ENCODE measurements at regions not wholly inside any gene's neighbourhood (a gene's known extent, or its start where the extent isn't known, plus 50 kb on each side); places are given as distances from the start of the nearest gene placed in this dataset.
"Not testable (repeated sequence)": the region's sequence is repeated elsewhere in the genome, so short reads cannot be mapped to it uniquely, and the experiment has no call there.

DNA sequence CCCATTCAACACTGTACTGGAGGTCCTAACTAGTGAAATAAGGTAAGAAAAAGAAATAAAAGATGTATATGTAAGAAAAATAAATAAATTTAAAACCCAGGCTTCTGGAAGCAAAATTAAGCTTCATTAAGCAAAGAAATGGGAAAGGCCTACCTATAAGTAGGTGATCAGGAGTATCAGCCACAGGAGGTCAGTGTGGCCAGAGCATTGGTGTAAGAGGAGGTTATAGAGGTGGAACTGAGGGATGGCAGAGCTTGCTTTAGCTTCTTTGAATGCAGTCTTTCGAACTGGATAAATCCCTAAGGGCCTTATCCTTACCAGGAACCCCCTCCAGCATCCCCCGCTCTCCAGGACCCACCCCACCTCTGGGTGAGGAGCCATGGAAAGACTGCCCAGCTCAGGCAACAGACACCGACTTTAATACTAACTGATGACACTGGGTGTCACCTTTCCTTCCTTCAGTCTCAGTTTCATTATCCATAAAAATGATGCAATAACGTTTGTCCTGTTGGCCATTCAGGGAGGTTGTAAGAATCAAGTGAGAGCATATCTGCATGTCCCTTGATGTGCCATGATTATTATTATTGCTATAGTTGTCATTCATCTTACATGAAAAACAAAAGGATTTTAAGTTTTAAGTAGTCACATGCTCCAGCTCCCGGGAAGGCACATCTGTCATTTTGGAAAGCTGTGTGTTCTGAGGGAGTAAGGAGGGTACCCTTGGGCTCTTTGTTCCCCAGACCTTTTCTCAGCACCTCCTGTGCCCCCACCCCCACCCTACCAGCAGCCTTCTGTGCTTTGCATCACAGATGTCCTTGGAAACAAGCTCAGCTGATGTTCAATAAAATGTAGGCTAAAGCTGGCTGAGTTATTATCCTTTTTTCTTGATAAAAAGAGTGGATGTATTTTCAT, 50.8 kb upstream of the CTNNA1 start:
- DNase-seq (ENCODE audit: low read depth), result no peak

DNA sequence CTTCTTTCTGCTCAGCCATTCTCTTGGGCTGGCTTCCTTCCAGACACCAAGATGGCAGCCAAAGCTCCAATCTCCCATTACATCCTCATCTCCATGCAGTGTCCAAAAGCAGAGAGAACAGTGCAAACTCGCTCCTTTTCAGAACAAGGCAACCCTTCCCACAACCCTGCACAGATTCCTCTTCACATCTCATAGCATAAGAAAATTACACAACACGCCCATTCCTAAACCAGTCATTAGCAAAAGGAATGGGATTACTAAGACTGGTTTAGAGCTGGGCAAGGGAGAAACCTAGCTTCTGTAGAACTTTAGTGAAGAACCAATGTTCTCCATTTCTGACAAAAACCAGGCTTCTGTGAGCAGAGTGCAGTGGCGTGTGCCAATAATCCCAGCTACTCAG, 51.5 kb upstream of the CTNNA1 start:
- no peak for DNase-seq (ENCODE audit: low read depth)

DNA sequence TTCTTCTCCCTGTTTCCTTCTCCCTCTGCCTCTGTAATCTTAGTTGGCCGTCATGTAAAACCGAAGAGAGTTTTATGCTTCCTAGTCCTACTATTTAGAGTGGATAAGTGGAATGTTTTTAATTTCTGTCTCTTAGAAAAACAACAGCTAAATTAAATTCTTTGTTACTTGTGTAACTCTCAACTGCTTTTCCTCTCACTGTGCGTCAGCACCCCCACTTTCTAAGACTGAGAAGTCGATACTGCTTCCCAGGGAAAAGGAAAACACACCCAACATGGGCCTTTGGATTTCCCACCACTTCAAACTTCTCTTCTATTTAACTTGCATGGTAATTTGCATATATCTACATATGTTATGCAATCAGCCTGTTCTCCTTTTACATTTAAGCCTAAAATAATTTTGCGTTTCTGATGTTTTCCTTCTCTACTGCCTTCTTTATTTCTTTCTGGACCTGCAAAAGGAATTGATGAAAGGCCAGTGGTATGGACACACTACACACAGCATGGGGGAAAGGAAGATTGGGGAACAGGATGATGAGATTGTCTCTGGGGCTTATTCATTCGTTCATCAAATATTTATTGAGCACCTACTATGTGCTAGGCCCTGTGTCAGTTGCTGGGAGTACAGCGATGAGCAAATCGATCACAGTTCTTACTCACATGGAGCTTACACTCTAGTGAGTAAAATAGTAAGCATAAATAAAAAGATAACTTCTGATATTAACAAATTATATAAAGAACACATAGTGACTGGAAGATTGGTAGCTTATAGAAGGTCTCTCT, 52.5 kb upstream of the CTNNA1 start:
- DNase-seq (ENCODE audit: low read depth), result no peak

DNA sequence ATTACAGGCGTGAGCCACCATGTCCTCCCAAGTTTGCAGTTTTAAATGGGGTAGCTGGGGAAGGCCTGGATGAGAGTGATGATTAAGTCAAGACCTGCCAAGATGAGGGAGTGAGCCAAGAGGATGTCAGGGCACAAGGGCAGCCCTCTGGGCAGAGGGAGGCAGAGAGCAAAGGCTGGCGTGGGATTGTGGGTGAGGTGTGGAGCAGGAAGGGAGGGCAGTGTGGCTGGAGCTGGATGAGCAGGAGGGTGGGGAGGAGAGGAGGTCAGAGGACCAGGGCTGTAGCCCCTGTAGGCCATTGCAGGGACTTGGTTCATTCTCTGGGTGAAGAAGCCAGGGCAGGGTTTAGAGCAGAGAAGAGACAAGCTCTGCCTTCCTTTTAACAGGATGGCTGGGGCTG, 53.7 kb upstream of the CTNNA1 start:
- DNase-seq (ENCODE audit: low read depth), result no peak

DNA sequence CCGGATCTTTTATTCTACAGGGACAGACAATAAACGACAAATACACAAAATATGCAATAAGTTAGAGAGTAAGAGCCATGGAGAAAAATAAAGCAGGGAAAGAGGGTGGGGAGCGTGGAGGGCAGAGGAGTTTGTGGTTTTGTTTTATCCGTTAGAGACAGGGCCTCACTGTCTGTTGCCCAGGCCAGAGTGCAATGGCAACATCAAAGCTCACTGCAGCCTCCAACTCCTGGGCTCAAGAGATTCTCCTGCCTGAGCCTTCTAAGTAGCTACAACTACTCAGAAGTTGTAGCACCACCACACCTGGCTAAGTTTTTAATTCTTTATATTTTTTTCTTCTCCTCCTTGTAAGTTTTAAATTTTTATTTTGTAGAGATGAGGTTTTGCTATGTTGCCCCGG, 54.5 kb upstream of the CTNNA1 start:
- no peak for DNase-seq (ENCODE audit: low read depth)

DNA sequence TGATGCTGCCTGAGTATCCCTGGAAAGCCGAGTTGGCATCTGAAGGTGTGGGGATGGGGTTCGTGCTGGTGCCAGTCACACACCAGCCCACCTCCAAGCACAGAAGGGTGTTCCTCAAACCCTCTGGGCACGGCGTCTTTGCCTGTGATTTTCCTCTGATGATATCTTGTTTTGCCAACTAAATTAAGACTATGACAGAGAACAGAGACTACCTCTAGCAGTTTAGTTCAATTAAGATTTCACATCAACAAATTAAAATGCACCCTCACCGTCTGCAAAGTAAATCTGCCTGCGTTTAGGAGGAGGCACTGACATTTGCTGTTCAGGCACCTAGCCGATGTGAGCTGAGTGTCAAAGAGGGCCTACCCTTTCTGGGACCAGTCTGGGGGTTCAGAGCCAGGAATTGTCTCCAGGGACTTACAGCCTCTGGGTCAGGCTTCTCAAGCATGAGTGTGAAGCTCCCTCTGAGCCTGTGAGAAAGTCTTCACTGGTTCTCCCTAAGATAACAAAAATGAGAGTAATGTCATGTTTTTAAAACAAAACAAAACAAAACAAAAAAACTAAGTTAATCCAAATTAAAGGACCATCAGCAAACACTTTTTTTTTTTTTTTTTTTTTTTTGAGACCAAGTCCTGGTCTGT, 55.4 kb upstream of the CTNNA1 start:
- DNase-seq (ENCODE audit: low read depth), result no peak

DNA sequence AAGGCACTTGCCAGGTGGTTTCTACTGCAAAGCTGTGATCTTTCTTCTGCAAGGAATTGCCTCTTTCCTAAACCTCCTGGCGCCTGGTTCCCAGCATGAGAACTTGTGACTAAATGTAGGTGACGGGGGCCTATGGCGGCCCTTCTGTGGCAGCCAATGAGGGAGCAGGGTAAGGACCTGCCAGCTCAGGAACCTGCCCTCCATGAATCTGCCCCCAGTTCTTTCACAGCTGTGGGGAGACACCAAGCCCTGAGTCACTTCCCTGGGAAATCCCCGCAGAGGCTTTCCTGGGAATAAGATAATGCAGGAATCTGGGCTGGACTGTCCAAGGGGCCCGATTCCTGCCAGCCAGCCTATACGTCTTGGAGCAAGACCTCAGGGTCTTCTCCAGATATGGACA, 56.7 kb upstream of the CTNNA1 start:
- DNase-seq (ENCODE audit: low read depth), result peak; percentile 98

DNA sequence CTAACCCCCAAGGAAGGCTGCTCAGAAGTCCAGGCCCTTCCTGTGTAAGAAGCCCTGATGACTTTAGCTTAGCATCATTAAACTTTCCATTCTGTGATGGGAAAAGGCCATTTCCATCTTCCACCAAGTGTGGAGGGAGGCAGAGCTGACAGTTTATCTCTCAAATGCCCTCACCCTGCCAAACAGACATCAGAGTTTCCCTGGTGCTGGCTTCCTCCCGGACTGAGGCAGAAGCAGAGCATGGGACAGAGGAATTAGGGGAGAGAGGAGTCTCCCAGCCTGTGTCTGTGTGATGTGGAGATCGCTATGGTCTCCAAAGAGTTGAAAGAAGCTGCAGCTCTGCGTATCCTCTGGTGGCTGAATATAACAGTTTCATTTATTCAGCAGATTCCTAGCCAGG, 57.4 kb upstream of the CTNNA1 start:
- no peak for DNase-seq (ENCODE audit: low read depth)

DNA sequence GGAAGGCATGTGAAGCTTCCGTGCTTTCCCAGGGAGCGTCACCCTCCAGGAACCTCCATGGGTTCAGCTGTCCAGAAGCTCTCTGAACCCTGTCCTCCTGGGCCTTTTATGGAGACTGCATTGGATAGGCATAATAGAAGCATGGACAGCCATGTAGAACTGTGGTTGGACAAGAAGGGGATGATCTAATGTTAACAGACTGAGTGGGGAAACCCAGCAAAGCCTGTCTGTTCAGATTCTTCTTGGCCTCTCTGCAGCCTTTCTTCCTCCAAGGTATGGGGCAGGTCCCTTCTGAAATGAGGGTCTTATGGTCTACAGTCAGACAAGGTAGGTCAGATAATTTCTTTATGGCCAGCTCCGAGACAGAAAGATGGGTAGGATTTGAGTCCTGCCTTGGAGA, 59.1 kb upstream of the CTNNA1 start:
- DNase-seq (ENCODE audit: low read depth), result no peak

DNA sequence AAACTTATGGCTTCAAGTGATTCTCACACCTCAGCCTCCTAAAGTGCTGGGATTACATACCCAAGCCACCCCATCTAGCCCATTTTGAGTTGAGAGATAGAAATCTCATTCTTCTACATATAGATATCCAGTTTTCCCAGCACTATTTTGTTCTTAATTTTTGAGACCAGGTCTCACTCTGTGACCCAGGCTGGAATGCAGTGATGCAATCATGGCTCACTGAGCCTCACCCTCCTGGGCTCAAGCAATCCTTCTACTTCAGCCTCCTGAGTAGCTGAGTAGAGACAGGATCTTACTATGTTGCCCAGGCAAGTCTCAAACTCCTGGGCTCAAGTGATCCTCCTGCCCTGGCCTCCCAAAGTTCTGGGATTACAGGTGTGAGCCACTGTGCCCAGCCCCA, 60.9 kb upstream of the CTNNA1 start:
- DNase-seq (ENCODE audit: low read depth), result peak; percentile 29

DNA sequence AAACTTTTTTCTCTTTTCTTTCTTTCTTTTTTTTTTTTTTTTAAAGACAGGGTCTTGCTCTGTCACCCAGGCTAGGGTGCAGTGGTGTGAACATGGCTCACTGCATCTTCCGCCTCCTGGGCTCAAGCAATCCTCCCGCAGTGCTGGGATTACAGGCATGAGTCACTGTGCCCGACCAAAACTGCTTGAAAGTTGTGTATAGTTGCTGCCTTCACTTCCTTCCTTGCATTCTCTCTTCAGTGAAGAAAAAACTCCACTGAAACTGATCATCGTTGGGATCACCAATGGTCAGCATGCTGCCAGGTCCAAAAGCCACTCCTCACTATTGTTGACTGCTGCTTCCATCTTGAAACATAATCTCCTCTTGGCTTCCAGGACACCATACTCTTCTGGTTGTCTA, 66.6 kb upstream of the CTNNA1 start:
- peak; percentile 77 for DNase-seq (ENCODE audit: low read depth)

DNA sequence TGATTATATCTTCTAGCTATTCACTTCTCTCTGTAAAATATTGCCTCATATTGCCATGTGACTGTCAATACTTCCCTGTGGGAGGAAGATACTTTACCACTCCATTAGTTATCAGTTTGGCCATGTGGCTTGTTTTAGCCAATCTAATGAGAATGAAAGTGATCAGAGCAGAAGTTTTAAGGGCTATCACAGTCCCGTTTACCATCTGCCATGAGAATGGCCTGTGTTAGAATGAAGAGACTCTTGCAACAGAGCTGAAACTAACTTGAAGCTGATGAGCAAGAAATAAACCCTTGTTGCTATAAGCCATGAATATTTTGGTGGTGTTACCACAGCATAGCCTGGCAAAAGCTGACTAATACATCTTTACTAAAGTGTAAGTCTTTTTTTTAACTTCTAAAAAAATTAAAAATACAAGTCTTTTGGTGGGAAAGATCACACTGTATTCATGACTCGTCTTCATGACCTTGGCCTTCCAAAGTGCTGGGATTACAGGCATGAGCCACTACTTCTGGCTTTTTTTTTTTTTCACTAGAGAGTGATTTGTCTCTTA, 68.0 kb upstream of the CTNNA1 start:
- no peak for DNase-seq (ENCODE audit: low read depth)

DNA sequence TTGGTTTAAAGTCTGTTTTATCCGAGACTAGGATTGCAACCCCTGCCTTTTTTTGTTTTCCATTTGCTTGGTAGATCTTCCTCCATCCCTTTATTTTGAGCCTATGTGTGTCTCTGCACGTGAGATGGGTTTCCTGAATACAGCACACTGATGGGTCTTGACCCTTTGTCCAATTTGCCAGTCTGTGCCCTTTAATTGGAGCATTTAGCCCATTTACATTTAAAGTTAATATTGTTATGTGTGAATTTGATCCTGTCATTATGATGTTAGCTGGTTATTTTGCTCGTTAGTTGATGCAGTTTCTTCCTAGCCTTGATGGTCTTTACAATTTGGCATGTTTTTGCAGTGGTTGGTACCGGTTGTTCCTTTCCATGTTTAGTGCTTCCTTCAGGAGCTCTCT, 70.8 kb upstream of the CTNNA1 start:
- DNase-seq (ENCODE audit: low read depth), result not testable (repeated sequence)

DNA sequence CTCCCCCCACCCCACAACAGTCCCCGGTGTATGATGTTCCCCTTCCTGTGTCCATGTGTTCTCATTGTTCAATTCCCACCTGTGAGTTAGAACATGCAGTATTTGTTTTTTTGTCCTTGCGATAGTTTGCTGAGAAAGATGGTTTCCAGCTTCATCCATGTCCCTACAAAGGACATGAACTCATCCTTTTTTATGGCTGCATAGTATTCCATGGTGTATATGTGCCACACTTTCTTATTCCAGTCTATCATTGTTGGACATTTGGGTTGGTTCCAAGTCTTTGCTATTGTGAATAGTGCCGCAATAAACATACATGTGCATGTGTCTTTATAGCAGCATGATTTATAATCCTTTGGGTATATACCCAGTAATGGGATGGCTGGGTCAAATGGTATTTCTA, 74.4 kb upstream of the CTNNA1 start:
- not testable (repeated sequence) for DNase-seq (ENCODE audit: low read depth)

DNA sequence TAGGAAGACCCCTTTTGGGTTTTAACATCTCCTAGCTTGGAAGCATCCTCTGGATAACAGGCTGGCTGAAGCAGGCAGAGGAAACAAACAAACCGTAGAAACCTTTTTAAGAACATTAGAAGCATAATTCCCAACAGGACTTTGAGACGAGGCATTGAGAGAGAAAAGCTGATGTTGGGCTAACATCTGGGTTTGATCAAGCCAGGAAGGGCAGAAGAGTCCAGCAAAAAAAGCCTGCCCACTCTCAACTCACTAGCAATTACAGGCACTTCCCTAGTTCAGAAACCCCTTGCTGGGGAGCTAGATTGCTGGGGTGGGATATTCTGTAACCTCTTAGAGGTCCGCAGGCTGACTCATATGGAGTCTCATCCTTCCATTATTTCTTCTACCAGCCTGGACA, 75.4 kb upstream of the CTNNA1 start:
- no peak for DNase-seq (ENCODE audit: low read depth)

DNA sequence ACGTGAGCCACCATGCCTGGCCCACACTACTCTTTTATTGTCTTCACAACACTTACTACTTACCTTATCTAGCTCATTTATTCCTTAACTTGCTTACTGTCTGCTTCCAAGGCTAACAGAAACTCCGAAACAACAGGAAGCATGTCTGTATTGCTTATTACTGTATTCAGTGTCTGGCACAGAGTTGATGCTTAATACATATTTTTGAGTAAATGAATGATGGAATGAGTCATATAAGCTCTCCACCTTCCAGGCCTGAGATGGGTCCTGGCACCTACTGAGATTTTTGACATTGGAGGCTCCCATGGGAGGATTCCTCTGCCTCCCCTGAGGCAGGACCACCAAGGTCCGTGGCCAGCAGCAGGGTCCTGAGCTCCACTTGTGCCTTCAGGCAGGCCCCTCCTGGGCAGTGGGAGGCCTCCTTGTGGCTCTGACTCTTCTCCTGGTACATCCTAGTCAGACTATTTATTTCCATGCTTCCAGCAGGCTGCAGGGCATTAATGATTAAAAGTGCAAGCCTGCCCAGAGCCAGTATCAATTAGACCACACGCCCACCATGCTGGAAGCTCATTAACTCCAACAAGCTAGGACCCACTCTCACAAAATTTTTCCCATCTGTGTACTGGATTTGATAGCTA, 76.5 kb upstream of the CTNNA1 start:
- DNase-seq (ENCODE audit: low read depth), result no peak

DNA sequence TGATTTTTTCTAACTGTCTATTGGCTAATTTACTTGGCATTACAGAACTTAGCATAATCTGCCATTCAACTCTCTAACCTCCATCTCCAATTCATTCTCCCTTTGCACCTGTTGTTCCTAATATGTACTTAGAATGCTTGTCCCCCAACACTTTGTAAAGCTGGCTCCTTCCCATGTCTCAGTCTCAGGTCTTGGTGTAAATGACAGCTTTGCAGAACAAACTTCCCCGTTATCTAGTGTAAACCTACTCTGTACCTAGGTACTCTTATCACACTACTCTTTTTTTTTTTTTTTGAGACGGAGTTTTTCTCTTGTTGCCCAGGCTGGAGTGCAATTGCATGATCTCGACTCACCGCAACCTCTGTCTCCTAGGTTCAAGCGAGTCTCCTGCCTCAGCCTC, 77.2 kb upstream of the CTNNA1 start:
- DNase-seq (ENCODE audit: low read depth), result no peak

DNA sequence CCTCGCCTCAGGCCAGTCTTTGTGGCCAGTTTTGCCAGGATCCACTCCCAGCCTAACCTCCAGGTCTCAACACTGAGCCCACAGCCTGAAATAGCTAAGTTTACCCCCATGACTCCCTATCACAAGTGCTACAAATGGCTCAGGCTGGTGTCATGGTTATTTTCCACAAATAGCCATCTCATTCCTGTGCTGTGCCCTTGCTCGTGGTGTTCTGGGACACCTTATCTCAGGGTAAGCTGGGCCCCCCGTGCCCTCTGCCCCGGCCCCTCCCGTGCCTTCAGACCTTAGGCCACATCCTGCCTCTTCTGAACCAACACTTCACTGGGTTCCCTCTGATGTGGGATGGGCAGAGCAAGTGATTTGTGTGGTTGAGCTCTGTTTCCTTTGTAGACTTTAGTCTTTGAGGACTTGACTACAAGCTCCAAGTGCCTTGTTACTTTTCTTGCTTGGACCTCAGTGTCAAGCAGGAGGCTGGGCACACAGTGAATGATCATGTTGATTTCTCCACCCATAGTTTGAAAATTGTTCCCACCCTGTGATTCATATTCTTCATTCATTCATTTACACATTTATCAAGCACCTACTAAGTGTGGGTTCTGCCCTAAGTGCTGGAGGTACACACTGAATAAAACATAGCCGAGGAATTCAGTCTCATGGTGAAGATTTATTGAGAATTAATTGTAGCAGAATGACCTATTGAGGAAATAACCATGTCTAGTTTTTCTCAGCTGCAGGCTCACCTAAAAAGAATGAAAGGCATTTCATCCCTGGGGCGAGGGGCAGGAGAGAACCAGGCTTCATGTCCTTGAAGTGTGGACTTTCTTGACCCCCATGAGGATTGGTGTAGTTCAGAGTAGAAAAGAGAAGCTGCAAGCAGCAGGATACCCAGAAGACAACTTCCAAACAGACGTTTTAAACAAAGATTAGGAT, 84.5 kb upstream of the CTNNA1 start:
- peak; percentile 60 for DNase-seq (ENCODE audit: low read depth)

DNA sequence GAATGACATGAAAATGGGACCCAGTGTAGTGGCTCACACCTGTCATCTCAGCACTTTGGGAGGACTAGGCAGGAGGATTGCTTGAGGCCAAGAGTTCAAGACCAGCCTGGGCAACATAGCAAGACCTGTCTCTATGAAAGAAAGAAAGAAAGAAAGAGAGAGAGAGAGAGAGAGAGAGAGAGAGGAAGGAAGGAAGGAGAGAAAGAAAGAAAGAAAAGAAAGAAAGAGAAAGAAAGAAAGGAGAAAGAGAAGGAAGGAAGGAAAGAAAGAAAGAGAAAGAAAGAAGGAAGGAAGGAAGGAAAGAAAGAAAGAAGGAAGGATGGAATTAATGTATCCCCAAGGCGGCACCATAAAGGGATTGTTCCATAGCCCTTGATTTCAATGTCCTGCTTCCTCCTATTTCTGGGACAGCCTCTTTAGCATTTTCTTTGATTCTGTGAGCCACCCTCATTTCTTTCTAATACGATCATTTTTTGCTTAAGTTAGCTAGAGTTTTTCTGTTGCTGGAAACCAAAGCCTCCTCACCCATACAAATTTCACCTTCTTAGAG, 85.4 kb upstream of the CTNNA1 start:
- DNase-seq (ENCODE audit: low read depth), result not testable (repeated sequence)

DNA sequence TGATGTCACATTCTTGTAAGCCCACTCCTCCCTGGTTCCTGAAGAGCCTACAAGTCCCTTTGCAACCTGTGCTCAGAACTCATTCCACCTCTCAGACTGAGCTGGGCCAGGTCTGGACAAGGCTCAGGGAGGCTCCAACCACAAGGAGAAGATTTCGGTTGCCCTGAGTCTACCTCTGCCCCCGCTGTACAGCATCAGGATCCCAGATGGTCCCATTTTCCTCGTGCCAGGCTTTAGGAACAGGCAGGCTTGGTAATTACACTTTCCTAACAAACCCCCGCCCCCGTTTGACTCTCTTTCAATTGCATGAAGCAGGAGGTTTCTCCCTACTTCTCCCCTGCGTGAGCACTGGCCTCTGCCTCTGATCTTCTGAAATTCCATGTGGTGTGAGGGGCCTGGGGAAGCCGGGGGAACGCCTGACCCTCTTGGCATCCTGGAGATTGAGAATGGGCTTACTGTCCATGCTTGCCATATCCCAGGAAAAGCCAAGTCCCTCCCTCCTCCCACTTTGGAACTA, 86.9 kb upstream of the CTNNA1 start:
- no peak for DNase-seq (ENCODE audit: low read depth)

All from ELR (cell line).